Nephron (organoid): ENCODE measurements at regions not wholly inside any gene's neighbourhood (a gene's known extent, or its start where the extent isn't known, plus 50 kb on each side); places are given as distances from the start of the nearest gene placed in this dataset.
A peak's percentile ranks its signal among the peaks of the same experiment; 100 is the strongest.

ENCODE experiments used
- H3K27ac Mint-ChIP-seq, 3 experiments: 2 replicates each; pipeline ENCODE4 v1.8.0; 2020; ENCODE audit warnings: mixed read lengths in 3 of 3, mild to moderate bottlenecking in 2 of 3, moderate library complexity in 1 of 3
- H3K27me3 Mint-ChIP-seq: 2 replicates; pipeline ENCODE4 v1.8.0; 2021; ENCODE audit warnings: low read depth, mild to moderate bottlenecking, moderate library complexity, mixed read lengths
- H3K36me3 Mint-ChIP-seq: 2 replicates; pipeline ENCODE4 v1.8.0; 2020; ENCODE audit warnings: low read depth, mixed read lengths
- H3K4me1 Mint-ChIP-seq: 2 replicates; pipeline ENCODE4 v1.8.0; 2020; ENCODE audit warnings: mixed read lengths
- H3K4me3 Mint-ChIP-seq, 3 experiments: 2 replicates each; pipeline ENCODE4 v1.8.0; 2020; ENCODE audit warnings: mild to moderate bottlenecking in 3 of 3, mixed read lengths in 3 of 3, moderate library complexity in 2 of 3
- H3K9me3 Mint-ChIP-seq: 2 replicates; pipeline ENCODE4 v1.8.0; 2020; ENCODE audit warnings: mixed read lengths
- TF ChIP-seq, protein P1 (sequence below), 3 experiments: fragments of 200-600 bp; sonication (generic); IDR thresholded peaks; one replicate each; pipeline ENCODE4 v1.5.0; 2021; ENCODE audit warnings: antibody characterized with exemption in 3 of 3; ENCODE audit not compliant: unreplicated experiment in 3 of 3

DNA sequence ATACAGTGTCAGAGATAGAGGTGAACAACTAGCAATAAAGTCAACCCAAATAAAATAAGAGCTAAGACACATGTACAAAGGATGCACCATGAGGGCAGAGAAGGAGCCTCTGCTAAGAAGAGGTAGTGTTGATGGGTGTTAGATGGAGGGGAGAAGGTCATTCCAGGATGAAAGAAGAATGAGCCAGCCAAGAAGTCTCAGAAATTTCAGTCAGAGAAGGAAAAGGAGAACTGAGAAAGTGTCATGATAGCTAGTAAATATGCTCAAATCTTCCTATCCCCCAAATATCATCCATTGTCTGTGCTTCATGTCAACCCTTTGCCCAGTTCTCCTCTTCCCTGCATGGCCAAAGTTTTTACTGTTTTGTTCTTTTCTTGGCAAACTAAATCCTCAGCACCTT lies 225.2 kb upstream of the BTG1 start:
- H3K4me3 Mint-ChIP-seq = no peak overlapping the region
- TF ChIP-seq, protein P1, sequence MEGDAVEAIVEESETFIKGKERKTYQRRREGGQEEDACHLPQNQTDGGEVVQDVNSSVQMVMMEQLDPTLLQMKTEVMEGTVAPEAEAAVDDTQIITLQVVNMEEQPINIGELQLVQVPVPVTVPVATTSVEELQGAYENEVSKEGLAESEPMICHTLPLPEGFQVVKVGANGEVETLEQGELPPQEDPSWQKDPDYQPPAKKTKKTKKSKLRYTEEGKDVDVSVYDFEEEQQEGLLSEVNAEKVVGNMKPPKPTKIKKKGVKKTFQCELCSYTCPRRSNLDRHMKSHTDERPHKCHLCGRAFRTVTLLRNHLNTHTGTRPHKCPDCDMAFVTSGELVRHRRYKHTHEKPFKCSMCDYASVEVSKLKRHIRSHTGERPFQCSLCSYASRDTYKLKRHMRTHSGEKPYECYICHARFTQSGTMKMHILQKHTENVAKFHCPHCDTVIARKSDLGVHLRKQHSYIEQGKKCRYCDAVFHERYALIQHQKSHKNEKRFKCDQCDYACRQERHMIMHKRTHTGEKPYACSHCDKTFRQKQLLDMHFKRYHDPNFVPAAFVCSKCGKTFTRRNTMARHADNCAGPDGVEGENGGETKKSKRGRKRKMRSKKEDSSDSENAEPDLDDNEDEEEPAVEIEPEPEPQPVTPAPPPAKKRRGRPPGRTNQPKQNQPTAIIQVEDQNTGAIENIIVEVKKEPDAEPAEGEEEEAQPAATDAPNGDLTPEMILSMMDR (IDR thresholded peaks at IDR 0.05; ENCODE audit: unreplicated experiment in 3 of 3) = no peak
- H3K9me3 Mint-ChIP-seq = no peaks in the 10 kb centered on the region
- H3K36me3 Mint-ChIP-seq = no peaks in the 10 kb centered on the region
- H3K27ac Mint-ChIP-seq = no peak overlapping the region
- H3K27me3 Mint-ChIP-seq = no peaks in the 10 kb centered on the region
- peaks cover 23% of the 10 kb centered on the region for H3K4me1 Mint-ChIP-seq

DNA sequence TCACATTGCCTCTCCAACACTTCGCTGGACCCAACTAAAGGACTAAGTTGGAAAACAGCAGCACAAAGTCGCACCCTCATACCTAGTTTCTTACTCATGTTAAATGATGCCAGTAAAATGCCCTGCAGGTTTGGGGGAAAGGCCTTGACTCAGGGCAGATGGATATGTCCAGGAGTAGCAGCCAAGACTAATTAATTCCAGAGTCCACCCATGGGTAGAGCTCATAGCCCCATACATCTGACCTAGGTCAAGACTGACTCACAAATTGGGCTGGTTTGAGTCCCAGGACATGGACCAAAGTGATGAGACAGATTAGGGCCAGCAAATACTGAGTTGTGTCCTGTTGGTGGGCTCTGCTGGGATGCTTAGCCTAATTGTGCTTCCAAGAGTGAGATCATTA lies 224.0 kb upstream of the BTG1 start:
- Mint-ChIP-seq H3K9me3 (no peaks in the 10 kb centered on the region), H3K4me1 (peaks cover 31% of the 10 kb centered on the region), H3K27me3 (no peaks in the 10 kb centered on the region), H3K4me3 (no peak overlapping the region), H3K27ac (no peak overlapping the region), H3K36me3 (no peaks in the 10 kb centered on the region)
- TF ChIP-seq, protein P1 (IDR thresholded peaks at IDR 0.05; ENCODE audit: unreplicated experiment in 3 of 3) = no peak

DNA sequence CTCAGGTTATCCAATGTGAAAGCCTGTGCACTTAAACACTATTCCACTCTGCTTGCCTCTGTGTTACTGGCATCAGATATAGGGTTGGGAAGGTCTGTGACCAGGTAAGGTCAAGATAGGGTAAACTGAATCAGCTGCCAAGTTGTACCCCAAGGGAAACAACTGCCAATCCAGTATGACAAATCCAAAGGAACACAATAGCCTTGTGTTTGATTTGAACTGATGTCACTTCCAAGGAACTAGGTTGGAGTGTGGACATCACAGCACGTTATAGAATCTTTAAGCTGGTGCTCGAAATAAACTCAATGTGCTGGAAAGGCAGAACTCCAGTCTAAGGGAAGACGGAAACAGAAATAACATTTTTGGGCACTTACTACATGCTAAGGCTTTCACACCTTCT lies 223.4 kb upstream of the BTG1 start:
- H3K27ac Mint-ChIP-seq = no peak overlapping the region
- H3K27me3 Mint-ChIP-seq = no peaks in the 10 kb centered on the region
- no peaks in the 10 kb centered on the region for H3K9me3 Mint-ChIP-seq
- no peak overlapping the region for H3K4me3 Mint-ChIP-seq
- H3K4me1 Mint-ChIP-seq = peaks cover 37% of the 10 kb centered on the region
- H3K36me3 Mint-ChIP-seq = no peaks in the 10 kb centered on the region
- TF ChIP-seq, protein P1 (IDR thresholded peaks at IDR 0.05; ENCODE audit: unreplicated experiment in 3 of 3) = no peak

DNA sequence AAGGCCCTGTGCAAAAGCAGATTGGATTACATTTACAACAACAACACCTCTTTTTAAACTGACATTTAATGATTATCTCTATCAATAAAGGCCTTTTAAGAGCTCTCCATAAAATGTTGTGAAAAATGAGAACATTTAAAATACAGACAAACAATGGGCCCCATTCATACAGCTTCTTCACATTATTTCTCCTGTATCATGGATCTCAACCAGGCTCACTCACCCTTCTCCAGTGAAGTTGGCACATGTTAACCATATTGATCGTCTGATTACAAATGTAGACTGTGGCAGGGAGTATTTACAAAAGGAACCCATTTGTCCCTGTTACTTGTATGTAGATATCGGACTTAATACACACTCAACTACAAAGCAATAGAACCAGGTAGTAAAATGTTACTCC lies 220.2 kb upstream of the BTG1 start:
- peak overlapping the region; percentile 20 to 67 (median 63) for H3K27ac Mint-ChIP-seq
- no peaks in the 10 kb centered on the region for H3K9me3 Mint-ChIP-seq
- peaks cover 67% of the 10 kb centered on the region for H3K4me1 Mint-ChIP-seq
- no peak overlapping the region for H3K4me3 Mint-ChIP-seq
- H3K27me3 Mint-ChIP-seq = no peaks in the 10 kb centered on the region
- TF ChIP-seq, protein P1 (IDR thresholded peaks at IDR 0.05; ENCODE audit: unreplicated experiment in 3 of 3) = no peak
- H3K36me3 Mint-ChIP-seq = no peaks in the 10 kb centered on the region

DNA sequence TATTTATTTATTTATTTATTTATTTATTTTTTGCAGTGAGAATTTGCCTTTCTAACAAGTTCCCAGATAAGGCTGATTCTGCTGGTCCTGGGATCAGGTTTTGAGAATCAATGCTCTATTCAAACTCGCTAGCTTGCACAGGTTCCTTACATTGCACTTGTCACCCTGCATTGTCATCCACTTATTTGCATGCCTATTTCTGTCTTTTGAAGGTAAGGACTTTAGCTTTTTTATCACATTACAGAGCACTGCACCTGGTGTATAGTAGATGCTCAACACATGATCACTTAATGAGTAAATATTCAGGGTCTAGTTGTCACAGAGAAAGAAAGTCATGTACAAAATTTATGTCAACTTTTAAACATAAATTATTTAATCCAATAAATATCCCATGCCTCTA lies 219.7 kb upstream of the BTG1 start:
- Mint-ChIP-seq H3K4me1 (peaks cover 65% of the 10 kb centered on the region), H3K36me3 (no peaks in the 10 kb centered on the region), H3K27ac (peak overlapping the region; percentile 20 to 67 (median 63)), H3K4me3 (no peak overlapping the region), H3K9me3 (no peaks in the 10 kb centered on the region), H3K27me3 (no peaks in the 10 kb centered on the region)
- TF ChIP-seq, protein P1 (IDR thresholded peaks at IDR 0.05; ENCODE audit: unreplicated experiment in 3 of 3) = no peak

DNA sequence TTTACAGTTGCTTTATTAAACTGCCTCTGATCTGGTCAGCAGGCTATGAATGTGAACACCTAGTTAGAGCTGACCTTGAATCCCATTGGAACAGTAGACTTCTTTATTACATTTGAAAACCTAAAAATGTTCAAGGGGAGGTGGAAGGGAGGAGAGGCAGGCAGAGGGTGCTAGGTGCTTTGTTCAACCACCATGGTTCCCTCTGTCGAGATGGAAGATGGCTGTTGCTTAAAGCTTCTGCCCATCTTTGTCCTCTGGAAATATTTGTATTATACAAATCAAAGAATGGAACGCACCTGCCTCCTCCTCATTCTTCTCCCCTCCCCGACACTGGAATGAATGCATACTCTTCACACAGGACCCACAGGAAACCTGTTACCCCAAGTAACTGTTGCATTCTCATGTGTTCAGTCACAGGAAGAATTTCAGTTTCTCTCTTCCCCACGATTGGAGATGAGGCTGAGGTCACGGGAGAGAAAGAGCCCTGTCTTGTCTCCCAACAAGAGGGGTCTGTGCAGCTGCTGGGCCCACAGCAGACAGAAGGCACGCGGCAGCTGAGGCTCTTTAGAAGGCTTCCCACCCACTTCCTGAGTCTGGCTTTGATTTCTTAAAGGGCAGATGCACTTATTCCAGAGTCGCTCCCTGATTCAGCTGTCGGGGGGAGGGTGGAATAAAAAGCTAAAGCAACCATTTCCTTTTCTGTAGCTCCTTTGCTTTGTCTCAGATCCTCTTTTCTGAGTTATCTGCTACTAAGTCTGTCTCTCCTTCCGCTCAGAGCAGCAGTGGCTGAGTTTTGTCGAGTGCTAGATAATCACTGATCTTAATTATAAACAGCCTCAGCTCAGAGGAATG lies 217.9 kb upstream of the BTG1 start:
- TF ChIP-seq, protein P1 (IDR thresholded peaks at IDR 0.05; ENCODE audit: unreplicated experiment in 3 of 3) = no peak
- H3K4me1 Mint-ChIP-seq = peaks cover 68% of the 10 kb centered on the region
- no peaks in the 10 kb centered on the region for H3K27me3 Mint-ChIP-seq
- no peaks in the 10 kb centered on the region for H3K9me3 Mint-ChIP-seq
- peak overlapping the region; percentile 84 to 91 (median 87) for H3K27ac Mint-ChIP-seq
- peak overlapping the region; percentile 5 to 83 (median 61) for H3K4me3 Mint-ChIP-seq
- H3K36me3 Mint-ChIP-seq = no peaks in the 10 kb centered on the region
